ENCODE measurements at regions not wholly inside any gene's neighbourhood (a gene's known extent, or its start where the extent isn't known, plus 50 kb on each side); places are given as distances from the start of the nearest gene placed in this dataset.

GRCh38 chr5:3393122-3393919, 202.3 kb upstream of the IRX1 start:
- no peak for DNase-seq

GRCh38 chr5:3392306-3392939, 203.2 kb upstream of the IRX1 start:
- no peak for DNase-seq

- DNase-seq: no peak
Observed at GRCh38 chr5:3391210-3391609, 204.4 kb upstream of the IRX1 start.

GRCh38 chr5:3389471-3390026, 206.1 kb upstream of the IRX1 start:
- DNase-seq: no peak

- DNase-seq: no peak
Observed at GRCh38 chr5:3386637-3387036, 209.0 kb upstream of the IRX1 start.

GRCh38 chr5:3385991-3386519, 209.6 kb upstream of the IRX1 start:
- DNase-seq: no peak

- no peak for DNase-seq
Observed at GRCh38 chr5:3384531-3384930, 211.1 kb upstream of the IRX1 start.

- DNase-seq: no peak
Observed at GRCh38 chr5:3382782-3383181, 212.8 kb upstream of the IRX1 start.

- DNase-seq: no peak
Observed at GRCh38 chr5:3382151-3382550, 213.5 kb upstream of the IRX1 start.

GRCh38 chr5:3381206-3381825, 214.3 kb upstream of the IRX1 start:
- no peak for DNase-seq

GRCh38 chr5:3380689-3381088, 214.9 kb upstream of the IRX1 start:
- DNase-seq: no peak

- no peak for DNase-seq
Observed at GRCh38 chr5:3377831-3378230, 217.8 kb upstream of the IRX1 start.

- DNase-seq: no peak
Observed at GRCh38 chr5:3377176-3377575, 218.5 kb upstream of the IRX1 start.

- no peak for DNase-seq
Observed at GRCh38 chr5:3376611-3377010, 219.0 kb upstream of the IRX1 start.

GRCh38 chr5:3375586-3376311, 219.9 kb upstream of the IRX1 start:
- no peak for DNase-seq

GRCh38 chr5:3373391-3373790, 222.2 kb upstream of the IRX1 start:
- DNase-seq: no peak

GRCh38 chr5:3372289-3372688, 223.3 kb upstream of the IRX1 start:
- DNase-seq: no peak

GRCh38 chr5:3365501-3366215, 230.0 kb upstream of the IRX1 start:
- DNase-seq: no peak

- DNase-seq: no peak
Observed at GRCh38 chr5:3364941-3365340, 230.7 kb upstream of the IRX1 start.

GRCh38 chr5:3364433-3364832, 231.2 kb upstream of the IRX1 start:
- DNase-seq: no peak

GRCh38 chr5:3362606-3362910, 233.1 kb upstream of the IRX1 start:
- no peak for DNase-seq

- no peak for DNase-seq
Observed at GRCh38 chr5:3361811-3362605, 233.6 kb upstream of the IRX1 start.
